GM10266 (cell line): ENCODE measurements at regions not wholly inside any gene's neighbourhood (a gene's known extent, or its start where the extent isn't known, plus 50 kb on each side); places are given as distances from the start of the nearest gene placed in this dataset.

ENCODE experiments used
- DNase-seq: peaks from one replicate; pipeline ENCODE4 v3.0.0; 2012; ENCODE audit errors: extremely low spot score
- CTCF ChIP-seq: IDR thresholded peaks from 2 replicates; pipeline ENCODE4 v1.5.1; 2012; ENCODE audit warnings: mild to moderate bottlenecking, low read depth; ENCODE audit not compliant: control insufficient read depth, insufficient read depth; ENCODE audit errors: missing control alignments

- no peak for TF ChIP-seq CTCF
- no peak for DNase-seq
Observed at GRCh38 chr6:134609716-134610261, 291.9 kb upstream of the SGK1 start.

- no peak for DNase-seq
- TF ChIP-seq CTCF: no peak
Observed at GRCh38 chr6:134607411-134607810, 289.5 kb upstream of the SGK1 start.

GRCh38 chr6:134605034-134605433 lies 287.1 kb upstream of the SGK1 start:
- TF ChIP-seq CTCF: no peak
- DNase-seq: no peak

- TF ChIP-seq CTCF: no peak
- DNase-seq: no peak
Observed at GRCh38 chr6:134604014-134604676, 286.2 kb upstream of the SGK1 start.

- no peak for DNase-seq
- no peak for TF ChIP-seq CTCF
Observed at GRCh38 chr6:134603561-134603960, 285.6 kb upstream of the SGK1 start.

- no peak for DNase-seq
- TF ChIP-seq CTCF: no peak
Observed at GRCh38 chr6:134602123-134602522, 284.2 kb upstream of the SGK1 start.

- DNase-seq: no peak
- TF ChIP-seq CTCF: no peak
Observed at GRCh38 chr6:134600671-134601070, 282.8 kb upstream of the SGK1 start.
